SK-N-SH treated with all-trans-retinoic acid at 6 μM for 48 hours (cell line): ENCODE measurements at regions not wholly inside any gene's neighbourhood (a gene's known extent, or its start where the extent isn't known, plus 50 kb on each side); places are given as distances from the start of the nearest gene placed in this dataset.

ENCODE experiments used
- BACH2 ChIP-seq: fragments of 250-450 bp; sonication (Bioruptor Pico); IDR thresholded peaks from 2 replicates; pipeline ENCODE4 v1.9.0; 2021; ENCODE audit warnings: mild to moderate bottlenecking, borderline replicate concordance
- CSDC2 ChIP-seq: fragments of 250-450 bp; sonication (Bioruptor Pico); IDR thresholded peaks from 2 replicates; pipeline ENCODE4 v1.5.0; 2020; ENCODE audit warnings: mild to moderate bottlenecking, moderate library complexity
- ISL1 ChIP-seq: fragments of 250-450 bp; sonication (Bioruptor Pico); IDR thresholded peaks from 2 replicates; pipeline ENCODE4 v2.1.2; 2022; ENCODE audit warnings: mild to moderate bottlenecking, moderate library complexity
- POU6F1 ChIP-seq: fragments of 250-450 bp; sonication (Bioruptor Pico); IDR thresholded peaks from 2 replicates; pipeline ENCODE4 v1.8.0; 2021; ENCODE audit warnings: low read depth, mild to moderate bottlenecking, moderate library complexity, borderline replicate concordance
- RARB ChIP-seq: fragments of 250-450 bp; sonication (Bioruptor Pico); IDR thresholded peaks from 2 replicates; pipeline ENCODE4 v1.8.0; 2021; ENCODE audit warnings: mild to moderate bottlenecking, moderate library complexity
- ZFP30 ChIP-seq: fragments of 450-650 bp; formaldehyde crosslinking; IDR thresholded peaks from 2 replicates; pipeline ENCODE4 v1.5.0; 2022; ENCODE audit warnings: mild to moderate bottlenecking, moderate library complexity

- TF ChIP-seq POU6F1 (CRISPR knock-in tag) (no peak), RARB (CRISPR knock-in tag) (no peak), ISL1 (CRISPR knock-in tag) (no peak), CSDC2 (CRISPR knock-in tag) (no peak), BACH2 (no peak), ZFP30 (CRISPR knock-in tag) (no peak)
These were observed 81.4 kb upstream of the FOXF1 start for GRCh38 chr16:86428729-86429517.
